Prostate gland (tissue), 2 donors: ENCODE measurements at regions not wholly inside any gene's neighbourhood (a gene's known extent, or its start where the extent isn't known, plus 50 kb on each side); places are given as distances from the start of the nearest gene placed in this dataset.

Source experiments
- DNase-seq: peaks from one replicate; pipeline ENCODE4 v3.0.0-alpha.2; 2019; ENCODE audit warnings: low spot score
- H3K27ac ChIP-seq, 2 donors: fragments of 200-600 bp; sonication (generic); 2 replicates each; pipeline ENCODE4 v1.5.1; 2017 to 2019
- H3K27me3 ChIP-seq: fragments of 200-600 bp; sonication (generic); replicated peaks from 2 replicates; pipeline ENCODE4 v1.5.1; 2019; ENCODE audit not compliant: insufficient read depth
- H3K36me3 ChIP-seq, 2 donors: fragments of 200-600 bp; sonication (generic); 1 replicate in 1 of 2; 2 replicates in 1 of 2; pipeline versions ENCODE4 v1.5.1 to v1.8.1; 2017 to 2019
- H3K4me1 ChIP-seq: fragments of 200-600 bp; sonication (generic); replicated peaks from 2 replicates; pipeline ENCODE4 v1.5.1; 2019
- H3K4me3 ChIP-seq, 2 donors: fragments of 200-600 bp; sonication (generic); 2 replicates each; pipeline ENCODE4 v1.5.1; 2017 to 2019
- H3K9me3 ChIP-seq: fragments of 200-600 bp; sonication (generic); 2 replicates; pipeline ENCODE4 v1.5.1; 2017
- CTCF ChIP-seq, 4 experiments: fragments of 200-600 bp in 2 of 4; fragments of 450-650 bp in 2 of 4; sonication (generic) in 2 of 4; IDR thresholded peaks; 1 replicate in 3 of 4; 2 replicates in 1 of 4; pipeline ENCODE4 v1.5.1; 2016 to 2019; ENCODE audit warnings: antibody characterized with exemption in 4 of 4, mild to moderate bottlenecking in 2 of 4, moderate library complexity in 2 of 4
- POLR2A ChIP-seq: fragments of 450-650 bp; IDR thresholded peaks from one replicate; pipeline ENCODE4 v1.6.1; 2016; ENCODE audit warnings: antibody characterized with exemption, mild to moderate bottlenecking
- POLR2AphosphoS5 ChIP-seq: sonication (generic); formaldehyde crosslinking; IDR thresholded peaks from one replicate; pipeline ENCODE4 v1.6.1; 2017; ENCODE audit warnings: antibody characterized with exemption
- WGBS: methylation state at CpG from one replicate; pipeline ENCODE4 v1.1.5; 2018; 5-methylcytosine and 5-hydroxymethylcytosine counted together
- intact Hi-C: fragments of 100-400 bp; cut with DNase I; formaldehyde crosslinking; loops from one replicate; pipeline ENCODE4 v1.14.2; 2022

- Histone ChIP-seq H3K27me3 (peaks cover 4% of the 10 kb centered on the region), H3K9me3 (no peaks in the 10 kb centered on the region), H3K27ac (no peak overlapping the region), H3K4me1 (no peaks in the 10 kb centered on the region), H3K4me3 (no peak overlapping the region), H3K36me3 (no peaks in the 10 kb centered on the region)
- TF ChIP-seq POLR2AphosphoS5 (no peak), POLR2A (no peak), CTCF (IDR thresholded peaks at IDR 0.05) (no peak)
- intact Hi-C loops: loop anchor here (5.0 kb wide), 1 partner anchor 101 kb away; no protein-coding TSS in a partner anchor
- DNase-seq: no peak
- 91% methylated on average over 1 of the region's 1 CpG for WGBS
These were observed 288.6 kb downstream of the MTX2 start for GRCh38 chr2:176557821-176558220.

GRCh38 chr2:176558574-176559140 is 289.4 kb downstream of the MTX2 start:
- Histone ChIP-seq H3K4me3 (no peak overlapping the region), H3K27me3 (peaks cover 4% of the 10 kb centered on the region), H3K9me3 (no peaks in the 10 kb centered on the region), H3K36me3 (no peaks in the 10 kb centered on the region), H3K4me1 (no peaks in the 10 kb centered on the region), H3K27ac (no peak overlapping the region)
- TF ChIP-seq CTCF (IDR thresholded peaks at IDR 0.05) (no peak), POLR2AphosphoS5 (no peak)
- intact Hi-C loops: loop anchor here (5.0 kb wide), 1 partner anchor 101 kb away; no protein-coding TSS in a partner anchor
- DNase-seq: no peak
- WGBS: 72% methylated on average over 4 of the region's 4 CpGs

- Histone ChIP-seq H3K27ac (no peak overlapping the region), H3K27me3 (peaks cover 4% of the 10 kb centered on the region), H3K4me1 (no peaks in the 10 kb centered on the region), H3K36me3 (no peaks in the 10 kb centered on the region), H3K9me3 (no peaks in the 10 kb centered on the region), H3K4me3 (no peak overlapping the region)
- intact Hi-C loops: no loop called here
- no peak for DNase-seq
- 76% methylated on average over 1 of the region's 2 CpGs for WGBS
- no peak for TF ChIP-seq POLR2A
- no peak for TF ChIP-seq CTCF (IDR thresholded peaks at IDR 0.05)
- TF ChIP-seq POLR2AphosphoS5: no peak
These were observed 291.1 kb downstream of the MTX2 start for GRCh38 chr2:176560296-176560695.

GRCh38 chr2:176561706-176562105 is 292.5 kb downstream of the MTX2 start:
- H3K4me3 ChIP-seq: no peak overlapping the region
- no peaks in the 10 kb centered on the region for H3K36me3 ChIP-seq
- H3K27ac ChIP-seq: no peak overlapping the region
- H3K27me3 ChIP-seq: peaks cover 4% of the 10 kb centered on the region
- no peak for TF ChIP-seq POLR2A
- WGBS: 55% methylated on average over 4 of the region's 4 CpGs
- DNase-seq: no peak
- intact Hi-C loops: no loop called here
- H3K4me1 ChIP-seq: no peaks in the 10 kb centered on the region
- H3K9me3 ChIP-seq: no peaks in the 10 kb centered on the region

- no peaks in the 10 kb centered on the region for H3K9me3 ChIP-seq
These were observed 293.3 kb downstream of the MTX2 start for GRCh38 chr2:176562359-176563078.

More at GRCh38 chr2:176562359-176563078, 293.3 kb downstream of the MTX2 start:
- DNase-seq: no peak
- WGBS: 66% methylated on average over 4 of the region's 4 CpGs
- Histone ChIP-seq H3K27ac (no peak overlapping the region), H3K36me3 (no peaks in the 10 kb centered on the region), H3K27me3 (peaks cover 4% of the 10 kb centered on the region), H3K4me3 (no peak overlapping the region), H3K4me1 (no peaks in the 10 kb centered on the region)
- no peak for TF ChIP-seq POLR2AphosphoS5
- no peak for TF ChIP-seq CTCF (IDR thresholded peaks at IDR 0.05)
- no peak for TF ChIP-seq POLR2A
- intact Hi-C loops: no loop called here
